GM19372 (cell line): ENCODE measurements at regions not wholly inside any gene's neighbourhood (a gene's known extent, or its start where the extent isn't known, plus 50 kb on each side); places are given as distances from the start of the nearest gene placed in this dataset.

ENCODE experiments used
- ATAC-seq: cut with Tn5 transposase; IDR thresholded peaks from one replicate; pipeline ENCODE4 v1.9.1; 2021; ENCODE audit warnings: mild to moderate bottlenecking, low read depth, moderate library complexity; ENCODE audit not compliant: unreplicated experiment

GRCh38 chr7:136807598-136807997 lies 60.9 kb upstream of the CHRM2 start:
- no peak for ATAC-seq

GRCh38 chr7:136803028-136803427 lies 65.4 kb upstream of the CHRM2 start:
- ATAC-seq = no peak

- ATAC-seq = no peak
Measured at GRCh38 chr7:136783934-136784333, 84.5 kb upstream of the CHRM2 start.

- no peak for ATAC-seq
Measured at GRCh38 chr7:136741941-136742340, 126.5 kb upstream of the CHRM2 start.

GRCh38 chr7:136728945-136729344 lies 139.5 kb upstream of the CHRM2 start:
- ATAC-seq = no peak

GRCh38 chr7:136726460-136726859 lies 142.0 kb upstream of the CHRM2 start:
- ATAC-seq = no peak

- no peak for ATAC-seq
Measured at GRCh38 chr7:136717910-136718557, 150.4 kb upstream of the CHRM2 start.

GRCh38 chr7:136714062-136714461 lies 154.4 kb upstream of the CHRM2 start:
- ATAC-seq = no peak

GRCh38 chr7:136710751-136711150 lies 157.7 kb upstream of the CHRM2 start:
- no peak for ATAC-seq

- no peak for ATAC-seq
Measured at GRCh38 chr7:136709876-136710275, 158.6 kb upstream of the CHRM2 start.

GRCh38 chr7:136702913-136703312 lies 165.5 kb upstream of the CHRM2 start:
- ATAC-seq = no peak

GRCh38 chr7:136698977-136699376 lies 169.5 kb upstream of the CHRM2 start:
- no peak for ATAC-seq

GRCh38 chr7:136698231-136698630 lies 170.2 kb upstream of the CHRM2 start:
- ATAC-seq = no peak

- no peak for ATAC-seq
Measured at GRCh38 chr7:136697271-136697670, 171.2 kb upstream of the CHRM2 start.

GRCh38 chr7:136693166-136694119 lies 175.0 kb upstream of the CHRM2 start:
- no peak for ATAC-seq

GRCh38 chr7:136692221-136692620 lies 176.2 kb upstream of the CHRM2 start:
- ATAC-seq = no peak

GRCh38 chr7:136688601-136689000 lies 179.9 kb upstream of the CHRM2 start:
- ATAC-seq = no peak

- ATAC-seq = no peak
Measured at GRCh38 chr7:136687693-136688322, 180.6 kb upstream of the CHRM2 start.

GRCh38 chr7:136685501-136686173 lies 182.8 kb upstream of the CHRM2 start:
- ATAC-seq = no peak

- ATAC-seq = no peak
Measured at GRCh38 chr7:136677471-136678365, 190.7 kb upstream of the CHRM2 start.
